Uterus (tissue), 3 donors: ENCODE measurements at regions not wholly inside any gene's neighbourhood (a gene's known extent, or its start where the extent isn't known, plus 50 kb on each side); places are given as distances from the start of the nearest gene placed in this dataset.

Experiments
- DNase-seq, 2 donors: peaks; one replicate each; pipeline ENCODE4 v3.0.0-alpha.2; 2019 to 2020
- H3K27ac ChIP-seq, 2 donors: fragments of 200-600 bp; sonication (generic); 1 replicate in 1 of 2; 2 replicates in 1 of 2; pipeline ENCODE4 v1.5.1; 2016 to 2018
- H3K27me3 ChIP-seq, 2 donors: fragments of 200-600 bp; sonication (generic); one replicate each; pipeline ENCODE4 v1.5.1; 2018 to 2019; ENCODE audit warnings: control low read depth in 1 of 2
- H3K36me3 ChIP-seq, 2 donors: fragments of 200-600 bp; sonication (generic); one replicate each; pipeline ENCODE4 v1.5.1; 2019; ENCODE audit warnings: control low read depth in 1 of 2
- H3K4me1 ChIP-seq, 2 donors: fragments of 200-600 bp; sonication (generic); one replicate each; pipeline ENCODE4 v1.5.1; 2018 to 2019; ENCODE audit warnings: control low read depth in 1 of 2
- H3K4me3 ChIP-seq, 2 donors: fragments of 200-600 bp; sonication (generic); 1 replicate in 1 of 2; 2 replicates in 1 of 2; pipeline ENCODE4 v1.5.1; 2018 to 2019; ENCODE audit warnings: mild to moderate bottlenecking in 1 of 2
- H3K9me3 ChIP-seq, 2 donors: fragments of 200-600 bp; sonication (generic); one replicate each; pipeline ENCODE4 v1.5.1; 2019; ENCODE audit warnings: control low read depth in 1 of 2
- CTCF ChIP-seq, 4 experiments: fragments of 200-600 bp in 2 of 4; fragments of 450-650 bp in 2 of 4; sonication (generic) in 2 of 4; IDR thresholded peaks; one replicate each; pipeline ENCODE4 v1.5.1; 2016 to 2019; ENCODE audit warnings: antibody characterized with exemption in 4 of 4, mild to moderate bottlenecking in 2 of 4, moderate library complexity in 1 of 4
- POLR2A ChIP-seq, 2 donors: fragments of 450-650 bp; IDR thresholded peaks; one replicate each; pipeline ENCODE4 v1.6.1; 2016; ENCODE audit warnings: antibody characterized with exemption in 2 of 2, mild to moderate bottlenecking in 1 of 2, moderate library complexity in 1 of 2
- intact Hi-C: fragments of 100-400 bp; cut with DNase I; formaldehyde crosslinking; loops from one replicate; pipeline ENCODE4 v1.15.1; 2023; ENCODE audit warnings: low total_unique reads
- donor health status: DM: yes; HTN: yes; CAD: no.

DNA sequence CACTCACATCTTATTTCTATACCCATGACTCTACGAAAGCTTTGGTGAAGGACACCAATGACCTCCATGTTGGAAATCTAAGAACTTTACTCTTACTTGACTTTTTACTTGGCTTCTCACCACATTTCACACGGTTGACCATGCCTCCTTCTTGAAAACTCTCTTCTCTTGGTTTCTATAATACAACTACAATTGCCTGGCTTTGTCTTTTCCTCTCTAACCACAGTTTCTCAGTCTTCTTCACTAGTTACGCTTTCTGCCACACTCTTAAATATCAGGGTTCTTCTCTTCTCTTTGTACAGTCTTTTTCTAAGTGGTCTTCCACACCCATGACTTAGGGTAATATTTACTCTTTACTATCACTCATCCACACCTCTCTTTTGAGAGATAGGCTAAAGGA, 2079.8 kb upstream of the WWC1 start:
- H3K27me3 ChIP-seq = no peaks in the 10 kb centered on the region
- no peaks in the 10 kb centered on the region for H3K9me3 ChIP-seq
- no peaks in the 10 kb centered on the region for H3K36me3 ChIP-seq
- no peak overlapping the region for H3K27ac ChIP-seq
- intact Hi-C loops = no loop called here
- no peak overlapping the region for H3K4me3 ChIP-seq
- no peaks in the 10 kb centered on the region for H3K4me1 ChIP-seq
- TF ChIP-seq POLR2A (IDR thresholded peaks at IDR 0.05) = no peak
- DNase-seq = no peak

- no peak overlapping the region for H3K4me3 ChIP-seq
- intact Hi-C loops = no loop called here
- TF ChIP-seq CTCF (IDR thresholded peaks at IDR 0.05) (no peak), POLR2A (IDR thresholded peaks at IDR 0.05) (no peak)
These were observed 2055.1 kb upstream of the WWC1 start for GRCh38 chr5:166236327-166236726.

GRCh38 chr5:166240705-166241104, 2050.7 kb upstream of the WWC1 start:
- Histone ChIP-seq H3K4me1 (no peaks in the 10 kb centered on the region), H3K27ac (no peak overlapping the region), H3K4me3 (no peak overlapping the region), H3K36me3 (no peaks in the 10 kb centered on the region), H3K27me3 (no peaks in the 10 kb centered on the region), H3K9me3 (no peaks in the 10 kb centered on the region)
- TF ChIP-seq CTCF (IDR thresholded peaks at IDR 0.05) (no peak), POLR2A (IDR thresholded peaks at IDR 0.05) (no peak)
- no peak for DNase-seq
- intact Hi-C loops = no loop called here

More at GRCh38 chr5:166236327-166236726, 2055.1 kb upstream of the WWC1 start:
- no peaks in the 10 kb centered on the region for H3K36me3 ChIP-seq
- H3K4me1 ChIP-seq = no peaks in the 10 kb centered on the region
- H3K27me3 ChIP-seq = no peaks in the 10 kb centered on the region
- DNase-seq = no peak
- H3K9me3 ChIP-seq = no peaks in the 10 kb centered on the region
- H3K27ac ChIP-seq = no peak overlapping the region

DNA sequence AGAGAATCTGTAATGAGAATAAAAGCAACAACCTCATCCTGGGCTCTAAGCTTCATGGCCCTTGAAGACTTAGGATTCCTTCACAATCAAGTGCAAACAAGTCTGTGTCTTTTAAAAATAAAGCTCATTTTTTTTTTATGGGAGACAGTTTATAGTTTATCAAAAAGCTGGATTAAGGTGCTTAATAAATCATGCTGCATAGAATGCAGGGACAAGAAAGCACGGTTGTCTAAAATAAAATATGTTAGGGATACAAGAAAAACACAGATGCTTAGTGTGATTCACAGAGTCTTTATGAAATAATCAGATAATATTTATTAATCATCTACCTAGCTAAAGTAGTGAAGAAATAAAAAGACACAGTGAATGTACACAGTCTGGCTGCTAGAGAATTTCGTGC, 2045.9 kb upstream of the WWC1 start:
- no peaks in the 10 kb centered on the region for H3K36me3 ChIP-seq
- intact Hi-C loops = no loop called here
- H3K9me3 ChIP-seq = no peaks in the 10 kb centered on the region
- H3K27ac ChIP-seq = no peak overlapping the region
- no peaks in the 10 kb centered on the region for H3K27me3 ChIP-seq
- H3K4me1 ChIP-seq = no peaks in the 10 kb centered on the region
- DNase-seq = no peak
- H3K4me3 ChIP-seq = no peak overlapping the region
- TF ChIP-seq CTCF (IDR thresholded peaks at IDR 0.05) = no peak
- TF ChIP-seq POLR2A (IDR thresholded peaks at IDR 0.05) = no peak

DNA sequence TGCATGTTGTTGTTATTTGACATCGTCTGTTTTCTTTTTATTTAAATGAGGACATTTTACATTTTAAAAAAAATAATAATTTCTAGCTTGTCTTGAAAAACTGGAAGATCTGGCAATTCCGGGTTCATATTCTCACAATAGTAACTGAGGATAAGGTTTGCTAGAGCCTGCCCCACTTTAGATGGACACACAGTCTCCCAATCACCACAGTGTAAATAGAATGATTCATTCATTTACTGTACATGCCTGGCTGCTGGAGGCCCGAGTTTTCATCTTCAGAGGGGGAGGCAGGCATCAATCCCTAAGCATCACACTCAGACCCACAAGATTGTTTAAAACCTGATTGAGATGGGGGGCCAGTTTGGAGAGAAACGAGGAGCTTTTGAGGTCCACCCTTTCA, 2039.7 kb upstream of the WWC1 start:
- TF ChIP-seq CTCF (IDR thresholded peaks at IDR 0.05) = no peak
- no peak for TF ChIP-seq POLR2A (IDR thresholded peaks at IDR 0.05)
- no peaks in the 10 kb centered on the region for H3K27me3 ChIP-seq
- H3K9me3 ChIP-seq = no peaks in the 10 kb centered on the region
- DNase-seq = no peak
- no peaks in the 10 kb centered on the region for H3K4me1 ChIP-seq
- no peaks in the 10 kb centered on the region for H3K36me3 ChIP-seq
- no peak overlapping the region for H3K4me3 ChIP-seq
- intact Hi-C loops = no loop called here
- no peak overlapping the region for H3K27ac ChIP-seq

DNA sequence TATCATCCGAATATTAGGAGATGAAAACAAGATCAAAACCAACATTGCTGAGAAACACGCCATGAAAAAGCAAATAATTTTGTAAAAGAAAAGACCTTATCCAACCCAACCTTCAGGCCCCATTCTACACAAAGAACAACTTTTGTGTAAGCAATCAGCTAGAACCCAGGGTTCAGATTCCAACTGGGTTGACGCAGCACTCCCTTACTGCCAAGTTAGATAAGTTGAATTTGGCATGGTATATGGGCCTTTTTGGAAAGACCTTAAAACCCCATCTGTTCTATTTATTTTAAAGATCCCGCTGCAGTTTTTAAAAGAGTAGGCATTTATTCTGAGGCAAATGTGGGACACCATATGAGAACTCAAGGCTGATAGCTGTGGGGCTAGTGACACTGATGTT, 2033.8 kb upstream of the WWC1 start:
- Histone ChIP-seq H3K36me3 (no peaks in the 10 kb centered on the region), H3K27ac (no peak overlapping the region)
- DNase-seq = no peak

More for the DNA sequence above, 2033.8 kb upstream of the WWC1 start:
- H3K4me1 ChIP-seq = no peaks in the 10 kb centered on the region
- no peaks in the 10 kb centered on the region for H3K27me3 ChIP-seq
- no peaks in the 10 kb centered on the region for H3K9me3 ChIP-seq
- TF ChIP-seq POLR2A (IDR thresholded peaks at IDR 0.05) = no peak
- TF ChIP-seq CTCF (IDR thresholded peaks at IDR 0.05) = no peak
- intact Hi-C loops = no loop called here
- no peak overlapping the region for H3K4me3 ChIP-seq
